ENCODE measurements at regions not wholly inside any gene's neighbourhood (a gene's known extent, or its start where the extent isn't known, plus 50 kb on each side); places are given as distances from the start of the nearest gene placed in this dataset.
"Not testable (repeated sequence)": the region's sequence is repeated elsewhere in the genome, so short reads cannot be mapped to it uniquely, and the experiment has no call there.

DNA sequence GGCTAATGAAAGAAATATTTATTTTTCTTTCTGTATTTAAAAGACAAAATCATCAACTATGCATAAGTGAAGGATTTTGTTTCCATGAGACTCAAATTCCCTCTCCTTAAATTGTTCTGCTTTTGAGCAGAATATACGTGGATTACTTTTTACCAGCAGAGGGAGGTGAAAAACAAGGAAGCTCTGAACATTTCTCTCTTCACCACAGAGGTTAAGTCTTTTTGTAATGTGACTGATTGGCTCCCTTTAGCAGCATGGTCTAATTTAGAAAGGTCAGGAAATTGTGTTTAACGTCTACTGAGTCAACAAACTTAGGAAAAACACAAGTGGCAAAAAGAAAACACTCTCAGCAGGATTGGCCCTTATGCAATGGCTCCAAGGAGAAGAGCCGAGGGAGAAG, 55.1 kb upstream of the F9 start:
- FAIRE-seq: no peak
- no peak for DNase-seq (ENCODE audit: extremely low spot score, insufficient read length, low read depth)

DNA sequence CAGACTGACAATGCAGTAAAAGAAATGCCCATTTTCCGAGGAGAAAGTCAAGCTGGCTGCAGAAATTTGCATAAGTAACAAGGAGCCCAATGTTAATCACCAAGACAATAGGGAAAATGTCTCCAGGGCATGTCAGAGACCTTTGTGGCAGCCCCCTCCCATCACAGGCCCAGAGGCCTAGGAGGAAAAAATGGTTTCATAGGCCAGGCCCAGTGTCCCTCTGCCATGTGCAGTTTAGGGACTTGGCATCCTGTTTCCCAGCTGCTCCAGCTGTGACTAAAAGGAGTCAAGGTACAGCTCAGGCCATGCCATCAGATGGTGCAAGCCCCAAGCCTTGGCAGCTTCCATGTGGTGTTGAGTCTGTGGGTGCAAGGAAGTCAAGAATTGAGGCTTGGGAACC, 68.6 kb upstream of the F9 start:
- DNase-seq (ENCODE audit: extremely low spot score, insufficient read length, low read depth); FAIRE-seq: not testable (repeated sequence)

DNA sequence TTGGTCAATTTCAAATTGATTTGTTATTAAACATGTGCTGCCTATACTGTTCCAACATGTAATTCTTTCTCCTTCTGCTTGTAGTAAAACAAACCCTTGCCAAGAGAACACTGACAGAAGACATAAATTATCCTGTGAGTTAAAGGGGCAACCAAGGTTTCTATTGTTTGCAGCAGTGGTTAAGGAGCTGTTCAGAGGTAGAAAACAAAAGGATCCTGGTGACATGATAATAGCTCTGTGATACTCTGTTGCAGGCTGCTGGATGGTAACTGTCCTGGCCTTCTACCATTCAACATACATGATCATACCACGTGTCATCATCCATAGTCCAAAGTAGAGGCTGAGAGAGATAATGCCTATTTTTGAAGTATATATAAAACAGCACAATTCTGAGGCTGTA, 75.8 kb upstream of the F9 start:
- FAIRE-seq (no peak), DNase-seq (ENCODE audit: extremely low spot score, insufficient read length, low read depth) (no peak)

DNA sequence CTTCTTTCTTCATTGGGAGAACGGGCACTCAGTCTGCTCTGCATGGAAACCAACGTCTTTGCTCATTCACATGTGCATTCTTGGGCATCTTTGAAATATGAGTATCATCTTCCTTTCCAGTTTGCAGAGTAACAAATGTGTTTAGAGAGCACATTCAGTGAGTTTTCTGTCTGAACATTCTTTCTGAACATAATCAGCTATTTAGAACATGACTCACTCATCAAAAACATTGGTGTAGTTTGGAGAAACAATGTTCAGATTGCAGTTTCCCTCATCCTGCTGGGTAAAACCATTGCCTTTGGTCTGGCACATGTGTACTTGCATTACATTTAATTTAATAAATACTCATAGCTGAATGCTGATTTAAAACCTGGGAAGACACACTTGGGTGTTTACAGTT, 81.5 kb upstream of the F9 start:
- FAIRE-seq (peak; percentile 55), DNase-seq (ENCODE audit: extremely low spot score, insufficient read length, low read depth) (no peak)

DNA sequence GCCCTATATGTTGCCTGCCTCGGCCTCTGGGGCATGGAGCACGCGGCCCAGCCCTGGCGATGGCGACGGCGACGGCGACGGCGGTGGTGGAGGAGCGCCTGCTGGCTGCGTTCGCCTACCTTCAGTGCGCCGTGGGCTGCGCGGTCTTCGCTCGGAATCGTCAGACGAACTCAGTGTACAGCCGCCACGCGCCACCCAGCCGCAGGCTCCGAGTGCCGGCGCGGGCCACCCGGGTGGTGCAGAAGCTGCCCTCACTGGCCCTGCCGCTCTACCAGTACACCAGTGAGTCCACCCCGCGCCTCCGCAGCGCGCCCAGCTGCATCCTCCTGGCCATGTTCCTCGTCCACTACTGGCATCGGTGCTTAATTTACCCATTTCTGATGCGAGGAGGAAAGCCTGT, 83.7 kb upstream of the F9 start:
- FAIRE-seq (no peak), DNase-seq (ENCODE audit: extremely low spot score, insufficient read length, low read depth) (no peak)

DNA sequence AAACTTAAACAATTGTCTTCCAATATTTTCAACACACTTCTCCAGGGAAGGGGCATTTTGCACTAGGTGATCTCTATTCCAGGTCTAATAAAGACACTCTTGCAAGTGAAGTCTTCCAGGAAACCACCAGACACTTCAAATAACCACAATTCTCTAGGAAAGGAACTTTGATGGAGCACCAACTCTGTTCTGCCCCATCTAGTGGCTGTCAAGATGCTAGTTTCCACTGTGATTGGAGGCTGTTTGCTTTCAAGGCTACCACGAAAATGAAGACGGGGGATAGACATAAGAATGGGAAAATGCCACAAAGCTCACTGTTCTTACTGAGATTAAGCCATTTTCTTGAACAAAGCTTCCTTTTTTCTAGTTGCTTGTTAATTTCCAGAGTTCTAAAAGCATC, 100.6 kb upstream of the F9 start:
- FAIRE-seq (no peak), DNase-seq (ENCODE audit: extremely low spot score, insufficient read length, low read depth) (no peak)

DNA sequence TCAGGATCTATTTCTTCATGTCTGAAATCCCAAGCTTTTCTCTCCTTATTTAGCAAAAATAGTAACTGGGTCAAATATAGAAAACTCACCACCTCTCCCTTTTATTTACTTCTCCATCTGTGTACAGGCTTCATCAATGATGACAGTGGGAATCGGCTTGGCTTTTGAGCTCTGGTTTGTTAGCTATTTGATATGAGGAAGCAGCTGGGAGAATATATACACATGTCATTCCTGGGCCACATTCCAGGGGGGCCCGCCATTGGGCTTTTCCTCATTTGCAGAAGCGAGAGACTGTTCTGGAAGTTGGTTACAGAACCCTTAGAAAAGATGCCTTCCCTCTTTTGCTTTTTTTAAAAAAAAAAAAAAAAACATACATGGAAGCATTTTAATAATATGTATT, 107.4 kb upstream of the F9 start:
- FAIRE-seq: no peak

DNA sequence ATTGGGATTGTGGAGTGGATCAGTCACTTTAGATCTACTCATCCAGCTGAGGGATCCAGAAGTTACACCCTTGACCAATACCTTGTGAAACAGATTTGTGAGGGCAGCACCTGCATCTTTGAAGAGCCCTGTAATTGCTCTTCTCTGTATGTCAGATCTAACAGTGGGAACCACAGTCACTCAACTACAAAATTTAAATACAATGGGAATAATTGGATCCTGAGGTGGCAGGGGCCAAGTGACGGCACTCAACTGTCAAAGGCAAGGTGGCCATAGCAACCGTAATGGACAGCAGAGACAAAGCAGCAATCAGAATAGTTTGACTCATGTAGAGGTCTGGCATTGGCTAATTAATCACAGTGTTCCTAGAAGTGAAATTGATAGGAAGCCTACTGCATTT, 132.3 kb upstream of the F9 start:
- FAIRE-seq; DNase-seq (ENCODE audit: extremely low spot score, insufficient read length, low read depth): not testable (repeated sequence)

More for the DNA sequence above, 107.4 kb upstream of the F9 start:
- no peak for DNase-seq (ENCODE audit: extremely low spot score, insufficient read length, low read depth)

DNA sequence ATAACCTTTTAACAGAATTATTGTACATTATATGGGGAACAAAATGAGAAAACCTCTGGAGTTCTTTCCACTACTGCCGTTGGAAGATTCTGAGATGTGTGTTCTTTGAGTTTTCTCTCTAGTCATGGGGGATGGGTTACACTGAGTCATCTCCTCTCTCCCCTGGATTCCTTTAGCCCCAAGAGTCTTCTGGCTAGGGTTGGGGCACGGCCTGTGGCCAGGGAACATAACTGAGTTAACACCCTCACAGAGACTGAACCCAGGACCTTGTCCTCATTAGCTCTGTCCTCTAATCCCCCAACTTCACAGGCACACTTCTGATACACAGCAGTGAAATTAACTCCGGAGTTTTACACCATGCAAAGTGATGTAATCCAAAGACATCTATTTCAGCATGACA, 142.3 kb upstream of the F9 start:
- FAIRE-seq (no peak), DNase-seq (ENCODE audit: extremely low spot score, insufficient read length, low read depth) (no peak)

DNA sequence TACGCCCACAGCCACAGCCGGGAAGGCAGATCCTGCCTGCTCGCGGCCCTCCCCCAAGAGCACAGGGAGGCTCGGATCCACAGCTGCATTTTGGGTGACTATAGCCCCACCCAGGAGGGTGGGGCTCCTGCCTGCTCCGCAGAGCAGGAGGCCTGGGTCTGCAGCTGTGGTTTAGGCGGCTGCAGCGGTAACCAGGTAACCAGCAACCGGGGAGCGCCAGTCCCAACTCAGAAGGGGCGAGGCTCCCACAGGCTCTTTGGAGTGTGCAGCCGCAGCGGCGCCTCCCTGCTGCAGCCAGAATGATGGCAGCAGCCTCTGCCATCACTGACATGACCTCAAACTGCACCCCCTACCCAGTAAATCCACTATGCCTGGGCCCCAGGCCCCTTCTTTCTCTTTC, 148.0 kb upstream of the F9 start:
- DNase-seq (ENCODE audit: extremely low spot score, insufficient read length, low read depth): no peak
- no peak for FAIRE-seq

DNA sequence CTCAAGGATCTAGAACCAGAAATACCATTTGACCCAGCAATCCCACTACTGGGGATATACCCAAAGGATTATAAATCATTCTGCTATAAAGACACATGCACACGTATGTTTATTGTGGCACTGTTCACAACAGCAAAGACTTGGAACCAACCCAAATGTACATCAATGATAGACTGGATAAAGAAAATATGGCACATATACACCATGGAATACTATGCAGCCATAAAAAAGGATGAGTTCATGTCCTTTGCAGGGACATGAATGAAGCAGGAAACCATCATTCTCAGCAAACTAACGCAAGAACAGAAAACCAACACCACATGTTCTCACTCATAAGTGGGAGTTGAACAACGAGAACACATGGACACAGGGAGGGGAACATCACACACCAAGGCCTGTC, 154.0 kb upstream of the F9 start:
- FAIRE-seq; DNase-seq (ENCODE audit: extremely low spot score, insufficient read length, low read depth): not testable (repeated sequence)

DNA sequence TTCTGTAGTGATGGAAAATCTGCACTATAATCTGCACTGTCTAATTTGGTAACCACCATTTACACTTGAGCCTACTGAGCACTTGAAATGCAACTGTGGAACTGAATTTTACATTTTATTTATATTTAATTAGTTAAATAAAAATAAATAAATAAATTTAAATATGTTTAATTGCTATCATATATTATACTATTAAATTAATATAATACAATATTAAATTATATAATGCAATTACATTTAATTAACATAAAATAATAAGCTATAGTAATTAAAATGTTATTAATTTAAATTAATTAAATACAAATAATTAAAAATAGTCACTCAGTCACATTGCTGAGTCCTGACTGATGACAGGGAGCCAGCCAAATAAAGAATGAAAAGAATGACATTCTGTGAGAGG, 170.2 kb upstream of the F9 start:
- no peak for FAIRE-seq
- DNase-seq (ENCODE audit: extremely low spot score, insufficient read length, low read depth): no peak

DNA sequence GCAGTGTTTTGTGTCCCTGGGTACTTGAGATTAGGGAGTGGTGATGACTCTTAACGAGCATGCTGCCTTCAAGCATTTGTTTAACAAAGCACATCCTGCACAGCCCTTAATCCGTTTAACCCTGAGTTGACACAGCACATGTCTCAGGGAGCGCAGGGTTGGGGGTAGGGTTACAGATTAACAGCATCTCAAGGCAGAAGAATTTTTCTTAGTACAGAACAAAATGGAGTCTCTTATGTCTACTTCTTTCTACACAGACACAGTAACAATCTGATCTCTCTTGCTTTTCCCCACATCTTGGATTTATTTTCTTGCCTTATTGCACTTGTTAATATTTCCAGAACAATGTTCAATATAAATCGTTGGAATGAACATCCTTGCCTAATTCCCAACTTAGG, 187.9 kb upstream of the F9 start:
- FAIRE-seq: not testable (repeated sequence)

DNA sequence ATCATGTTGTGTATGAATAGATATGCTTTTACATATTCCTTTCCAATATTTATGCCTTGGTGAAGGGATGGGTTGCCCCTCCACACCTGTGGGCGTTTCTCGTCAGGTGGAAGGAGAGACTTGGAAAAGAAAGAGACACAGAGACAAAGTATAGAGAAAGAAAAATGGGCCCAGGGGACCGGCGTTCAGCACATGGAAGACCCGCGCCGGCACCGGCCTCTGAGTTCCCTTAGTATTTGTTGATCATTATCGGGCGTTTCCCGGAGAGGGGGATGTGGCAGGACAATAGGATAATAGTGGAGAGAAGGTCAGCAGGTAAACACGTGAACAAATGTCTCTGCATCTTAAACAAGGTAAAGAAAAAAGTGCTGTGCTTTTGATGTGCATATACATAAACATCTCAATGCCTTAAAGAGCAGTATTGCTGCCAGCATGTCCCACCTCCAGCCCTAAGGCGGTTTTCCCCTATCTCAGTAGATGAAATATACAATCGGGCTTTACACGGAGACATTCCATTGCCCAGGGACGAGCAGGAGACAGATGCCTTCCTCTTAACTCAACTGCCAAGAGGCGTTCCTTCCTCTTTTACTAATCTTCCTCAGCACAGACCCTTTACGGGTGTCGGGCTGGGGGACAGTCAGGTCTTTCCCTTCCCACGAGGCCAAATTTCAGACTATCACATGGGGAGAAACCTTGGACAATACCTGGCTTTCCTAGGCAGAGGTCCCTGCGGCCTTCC, 188.5 kb upstream of the F9 start:
- not testable (repeated sequence) for FAIRE-seq; DNase-seq (ENCODE audit: extremely low spot score, insufficient read length, low read depth)

More for the DNA sequence above, 187.9 kb upstream of the F9 start:
- not testable (repeated sequence) for DNase-seq (ENCODE audit: extremely low spot score, insufficient read length, low read depth)

DNA sequence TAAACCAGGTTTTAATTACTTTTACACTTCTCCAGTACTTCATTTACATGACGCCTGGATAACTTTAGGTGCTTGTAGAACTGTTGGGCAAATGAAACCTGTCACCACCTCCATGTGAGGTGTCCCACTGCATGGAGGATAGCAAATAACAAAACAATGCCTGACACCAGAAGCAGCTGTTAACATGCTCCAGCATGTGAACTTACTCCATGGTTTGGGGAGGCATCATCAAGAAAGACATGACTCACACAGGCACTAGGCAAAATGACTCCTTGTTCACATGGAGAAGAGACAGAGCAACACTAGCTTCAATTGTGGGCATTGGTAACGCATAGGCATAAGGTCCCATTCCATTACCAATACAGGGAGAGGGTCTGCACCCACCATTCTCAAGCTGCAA, 198.1 kb upstream of the F9 start:
- DNase-seq (ENCODE audit: extremely low spot score, insufficient read length, low read depth) (no peak), FAIRE-seq (no peak)

DNA sequence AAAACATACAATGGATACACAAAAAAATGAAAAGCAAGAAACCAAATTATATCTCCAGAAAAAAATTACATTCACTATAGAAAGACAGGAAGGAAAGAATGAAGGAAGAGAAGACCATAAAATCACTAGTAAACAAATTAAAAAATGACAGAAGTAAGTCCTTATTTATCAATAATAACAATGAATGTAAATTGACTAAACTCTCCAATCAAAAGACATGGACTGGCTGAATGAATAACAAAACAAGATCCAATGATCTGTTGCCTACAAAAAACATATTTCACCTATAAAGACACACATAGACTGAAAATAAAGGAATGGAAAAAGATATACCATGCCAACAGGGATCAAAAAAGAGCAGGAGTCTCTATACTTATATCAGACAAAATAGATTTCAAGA, 203.2 kb upstream of the F9 start:
- FAIRE-seq (no peak), DNase-seq (ENCODE audit: extremely low spot score, insufficient read length, low read depth) (no peak)

DNA sequence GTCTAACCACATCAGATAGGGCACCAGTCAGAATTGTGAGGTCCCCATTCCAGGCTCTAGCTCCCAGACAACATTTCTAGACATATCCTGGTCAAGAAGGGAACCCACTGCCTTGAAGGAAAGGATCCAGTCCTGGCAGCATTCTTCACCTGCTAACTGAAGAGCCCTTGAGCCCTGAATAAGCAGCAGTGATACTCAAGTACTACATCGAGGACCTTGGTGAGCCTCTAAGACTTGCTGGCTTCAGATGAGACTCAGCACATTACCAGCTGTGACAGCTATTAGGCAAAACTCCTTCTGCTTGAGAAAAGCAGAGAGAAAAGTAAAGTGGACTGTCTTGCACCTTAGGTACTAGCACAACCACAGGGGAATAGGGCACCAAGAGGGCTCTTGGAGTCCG, 205.8 kb upstream of the F9 start:
- FAIRE-seq (no peak), DNase-seq (ENCODE audit: extremely low spot score, insufficient read length, low read depth) (no peak)

DNA sequence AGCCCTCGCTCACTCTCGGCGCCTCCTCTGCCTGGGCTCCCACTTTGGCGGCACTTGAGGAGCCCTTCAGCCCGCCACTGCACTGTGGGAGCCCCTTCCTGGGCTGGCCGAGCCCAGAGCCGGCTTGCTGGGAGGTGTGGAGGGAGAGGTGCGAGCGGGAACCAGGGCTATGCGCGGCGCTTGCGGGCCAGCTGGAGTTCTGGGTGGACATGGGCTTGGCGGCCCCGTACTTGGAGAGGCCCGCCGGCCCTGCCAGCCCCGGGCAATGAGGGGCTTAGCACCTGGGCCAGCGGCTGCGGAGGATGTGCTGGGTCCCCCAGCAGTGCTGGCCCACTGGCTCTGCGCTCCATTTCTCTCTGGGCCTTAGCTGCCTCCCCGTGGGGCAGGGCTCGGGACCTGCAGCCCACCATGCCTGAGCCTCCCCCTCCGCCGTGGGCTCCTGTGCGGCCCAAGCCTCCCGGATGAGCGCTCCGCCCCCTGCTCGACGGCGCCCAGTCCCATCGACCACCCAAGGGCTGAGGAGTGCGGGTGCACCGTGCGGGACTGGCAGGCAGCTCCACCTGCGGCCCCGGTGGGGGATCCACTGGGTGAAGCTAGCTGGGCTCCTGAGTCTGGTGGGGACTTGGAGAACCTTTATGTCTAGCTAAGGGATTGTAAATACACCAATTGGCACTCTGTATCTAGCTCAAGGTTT, 209.7 kb upstream of the F9 start:
- not testable (repeated sequence) for DNase-seq (ENCODE audit: extremely low spot score, insufficient read length, low read depth); FAIRE-seq

DNA sequence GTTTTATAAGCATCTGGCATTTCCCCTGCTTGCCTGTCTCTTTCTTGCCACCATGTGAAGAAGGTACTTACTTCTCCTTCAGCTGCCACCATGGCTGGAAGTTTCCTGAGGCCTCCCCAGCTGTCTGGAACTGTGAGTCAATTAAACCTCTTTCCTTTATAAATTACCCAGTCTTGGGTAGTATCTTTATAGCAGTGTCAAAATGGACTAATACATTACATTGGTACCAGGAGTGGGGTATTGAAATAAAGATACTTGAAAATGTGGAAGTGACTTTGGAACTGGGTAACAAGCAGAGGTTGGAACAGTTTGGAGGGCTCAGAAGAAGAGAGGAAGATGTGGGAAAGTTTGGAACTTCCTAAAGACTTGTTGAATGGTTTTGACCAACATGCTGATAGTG, 223.9 kb upstream of the F9 start:
- not testable (repeated sequence) for FAIRE-seq; DNase-seq (ENCODE audit: extremely low spot score, insufficient read length, low read depth)

DNA sequence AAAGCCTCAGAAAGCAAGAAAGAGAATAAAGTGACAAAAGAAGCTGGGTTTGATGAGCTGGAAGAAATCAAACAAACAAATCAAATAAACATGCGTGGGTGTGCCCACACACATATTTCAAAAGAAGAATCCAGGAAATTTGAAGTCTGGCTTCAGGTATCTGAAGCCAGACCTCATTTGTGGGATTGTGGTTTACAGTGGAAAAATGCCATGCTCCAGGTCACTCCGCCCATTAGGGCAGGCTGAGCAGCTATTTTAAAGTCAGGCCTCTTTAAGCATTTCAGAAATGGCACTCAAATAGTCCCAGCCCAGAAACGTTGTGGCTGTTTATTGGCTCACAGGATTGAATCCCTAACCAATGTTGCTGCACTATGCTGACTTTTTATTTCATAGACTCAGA, 226.1 kb upstream of the F9 start:
- DNase-seq (ENCODE audit: extremely low spot score, insufficient read length, low read depth) (no peak), FAIRE-seq (no peak)

DNA sequence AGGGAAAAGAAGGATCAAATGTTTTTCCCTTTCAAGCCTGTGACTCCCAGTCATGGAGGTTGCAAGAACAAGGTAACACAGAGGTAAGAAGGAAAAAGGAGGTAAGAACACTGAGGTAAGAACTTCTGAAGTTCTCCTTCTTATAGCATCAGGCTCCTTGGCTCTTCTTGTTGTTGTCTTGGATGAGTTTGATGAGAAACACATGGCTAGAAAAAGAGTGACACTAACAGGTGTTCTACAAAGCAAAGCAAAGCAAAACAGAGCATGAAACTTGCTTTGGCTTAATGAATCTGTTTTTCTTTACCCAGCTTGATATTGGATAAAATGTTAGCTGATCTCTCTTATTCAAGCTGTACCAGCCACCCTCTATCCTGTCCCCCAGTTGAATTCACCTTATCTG, 231.2 kb upstream of the F9 start:
- FAIRE-seq (no peak), DNase-seq (ENCODE audit: extremely low spot score, insufficient read length, low read depth) (no peak)

DNA sequence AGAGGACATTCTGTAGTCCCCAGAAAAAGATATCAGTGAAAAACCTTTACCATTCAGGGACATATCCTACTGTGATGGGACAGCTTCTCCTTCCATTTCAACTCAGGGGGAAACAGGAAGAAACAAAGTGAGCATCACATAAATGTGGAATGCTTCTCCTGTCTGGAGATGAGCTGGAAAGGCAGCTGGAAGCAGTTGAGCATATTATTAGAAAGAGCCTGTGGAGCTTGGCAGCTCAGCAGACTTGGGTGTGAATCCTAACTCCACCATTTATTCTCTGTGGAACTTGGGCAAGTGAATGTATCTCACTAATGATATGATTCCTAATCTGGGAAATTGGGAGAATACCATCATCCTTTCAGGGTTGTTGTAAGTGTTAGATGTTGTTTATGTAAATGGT, 232.1 kb upstream of the F9 start:
- DNase-seq (ENCODE audit: extremely low spot score, insufficient read length, low read depth) (no peak), FAIRE-seq (no peak)
